ENCODE measurements at regions not wholly inside any gene's neighbourhood (a gene's known extent, or its start where the extent isn't known, plus 50 kb on each side); places are given as distances from the start of the nearest gene placed in this dataset.

DNA sequence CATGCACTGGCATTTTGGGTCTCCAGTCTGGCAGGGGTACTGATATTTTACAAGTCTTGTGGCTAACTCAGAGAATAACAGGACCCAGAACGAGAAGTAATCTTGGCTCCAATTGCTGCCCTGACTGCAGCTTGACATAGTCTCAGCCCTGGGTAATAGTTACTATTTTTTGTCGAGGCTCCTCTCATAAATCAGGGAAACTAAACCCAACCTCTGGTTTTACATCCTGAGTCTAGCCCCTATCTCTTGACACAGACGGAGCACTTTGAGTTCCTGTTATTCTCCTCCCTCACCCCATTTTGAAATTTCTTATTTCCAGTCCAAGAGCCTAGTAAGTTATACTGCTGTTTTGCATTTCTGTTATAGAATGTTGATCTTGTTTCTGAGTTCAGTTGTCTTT, 276.1 kb upstream of the GOLIM4 start:
- ChIA-PET CTCF (ENCODE audit: low intra/inter-chr PET ratio, low total read pairs) (no interaction called here), POLR2A (no interaction called here)
- Histone ChIP-seq H3K9ac (ENCODE audit: insufficient read depth, low read depth, low read length) (no peak overlapping the region), H4K20me1 (ENCODE audit: insufficient read depth, low read length) (no peaks in the 10 kb centered on the region), H3K4me1 (ENCODE audit: insufficient read depth, low read length) (no peaks in the 10 kb centered on the region), H3K27ac (ENCODE audit: extremely low read length, insufficient read depth, low read length) (no peak overlapping the region), H3K4me2 (ENCODE audit: low read depth, low read length) (no peak overlapping the region), H3K36me3 (replicated peaks in 1 of 2; ENCODE audit: control insufficient read depth in 1 of 2, insufficient read depth in 2 of 2, low read length in 2 of 2) (no peaks in the 10 kb centered on the region), H3K4me3 (replicated peaks in 1 of 3; ENCODE audit: insufficient read depth in 1 of 3, low read depth in 2 of 3, low read length in 3 of 3) (no peak overlapping the region), H2AFZ (ENCODE audit: low read length) (no peak overlapping the region), H3K9me3 (ENCODE audit: low read length) (no peaks in the 10 kb centered on the region), H3K79me2 (ENCODE audit: insufficient read depth, low read length) (no peaks in the 10 kb centered on the region), H3K27me3 (ENCODE audit: control insufficient read depth in 1 of 2, insufficient read depth in 2 of 2, low read length in 2 of 2) (no peaks in the 10 kb centered on the region)
- in situ Hi-C loops (cut with HindIII; ENCODE audit: extremely low pct_ligation_motif_present, low pct_unique_long_range_greater_than_20kb): no loop called here
- WGBS (ENCODE audit: low lambda C conversion rate): 27% methylated on average over 3 of the region's 3 CpGs
- intact Hi-C loops (cut with micrococcal nuclease; ENCODE audit: unreplicated experiment): no loop called here
- no peak for DNase-seq (ENCODE audit: low spot score)
- no peak for ATAC-seq
- no TSS peak for BruUV-seq (replicated peaks)
- TF ChIP-seq, protein P1, sequence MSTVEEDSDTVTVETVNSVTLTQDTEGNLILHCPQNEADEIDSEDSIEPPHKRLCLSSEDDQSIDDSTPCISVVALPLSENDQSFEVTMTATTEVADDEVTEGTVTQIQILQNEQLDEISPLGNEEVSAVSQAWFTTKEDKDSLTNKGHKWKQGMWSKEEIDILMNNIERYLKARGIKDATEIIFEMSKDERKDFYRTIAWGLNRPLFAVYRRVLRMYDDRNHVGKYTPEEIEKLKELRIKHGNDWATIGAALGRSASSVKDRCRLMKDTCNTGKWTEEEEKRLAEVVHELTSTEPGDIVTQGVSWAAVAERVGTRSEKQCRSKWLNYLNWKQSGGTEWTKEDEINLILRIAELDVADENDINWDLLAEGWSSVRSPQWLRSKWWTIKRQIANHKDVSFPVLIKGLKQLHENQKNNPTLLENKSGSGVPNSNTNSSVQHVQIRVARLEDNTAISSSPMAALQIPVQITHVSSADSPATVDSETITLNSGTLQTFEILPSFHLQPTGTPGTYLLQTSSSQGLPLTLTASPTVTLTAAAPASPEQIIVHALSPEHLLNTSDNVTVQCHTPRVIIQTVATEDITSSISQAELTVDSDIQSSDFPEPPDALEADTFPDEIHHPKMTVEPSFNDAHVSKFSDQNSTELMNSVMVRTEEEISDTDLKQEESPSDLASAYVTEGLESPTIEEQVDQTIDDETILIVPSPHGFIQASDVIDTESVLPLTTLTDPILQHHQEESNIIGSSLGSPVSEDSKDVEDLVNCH (CRISPR knock-in tag; IDR thresholded peaks at IDR 0.05): no peak
- no peak for FAIRE-seq

DNA sequence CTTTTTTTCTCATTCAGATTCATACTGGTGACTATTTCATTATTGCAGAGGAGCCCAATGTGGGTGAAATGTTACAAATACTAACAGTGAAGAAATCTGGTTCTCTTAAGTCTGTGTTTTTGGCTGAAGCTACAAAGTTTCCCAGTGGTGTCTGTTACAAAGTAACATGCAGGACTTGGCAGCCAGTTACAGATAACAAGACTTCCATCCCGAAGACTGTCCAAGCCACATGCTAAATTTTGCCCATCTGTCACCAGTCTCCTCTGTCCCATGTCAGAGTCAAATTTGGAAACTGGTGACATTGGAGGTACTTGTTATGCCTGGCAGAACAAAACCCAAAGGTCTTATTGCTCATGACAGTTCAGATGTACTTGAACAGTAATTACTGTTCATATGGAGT, 269.2 kb upstream of the GOLIM4 start:
- no peak overlapping the region for H2AFZ ChIP-seq (ENCODE audit: low read length)
- TF ChIP-seq SSRP1 (CRISPR knock-in tag; IDR thresholded peaks at IDR 0.05) (no peak), ZNF34 (CRISPR knock-in tag; IDR thresholded peaks at IDR 0.05; ENCODE audit: borderline replicate concordance) (no peak), RAD51 (IDR thresholded peaks at IDR 0.05; ENCODE audit: borderline replicate concordance) (no peak), JUNB (CRISPR knock-in tag; IDR thresholded peaks at IDR 0.05; ENCODE audit: borderline replicate concordance) (no peak), ZNF577 (CRISPR knock-in tag; IDR thresholded peaks at IDR 0.05; ENCODE audit: borderline replicate concordance, low read depth) (no peak), AKAP8 (CRISPR knock-in tag; IDR thresholded peaks at IDR 0.05) (no peak), ZSCAN9 (CRISPR knock-in tag; IDR thresholded peaks at IDR 0.05; ENCODE audit: borderline replicate concordance) (no peak), TBX3 (IDR thresholded peaks at IDR 0.05; ENCODE audit: borderline replicate concordance) (no peak), ZSCAN20 (CRISPR knock-in tag; IDR thresholded peaks at IDR 0.05; ENCODE audit: borderline replicate concordance) (no peak), XRCC5 (optimal IDR thresholded peaks at IDR 0.05; ENCODE audit: low read length) (no peak)
- TF ChIP-seq, protein P2, sequence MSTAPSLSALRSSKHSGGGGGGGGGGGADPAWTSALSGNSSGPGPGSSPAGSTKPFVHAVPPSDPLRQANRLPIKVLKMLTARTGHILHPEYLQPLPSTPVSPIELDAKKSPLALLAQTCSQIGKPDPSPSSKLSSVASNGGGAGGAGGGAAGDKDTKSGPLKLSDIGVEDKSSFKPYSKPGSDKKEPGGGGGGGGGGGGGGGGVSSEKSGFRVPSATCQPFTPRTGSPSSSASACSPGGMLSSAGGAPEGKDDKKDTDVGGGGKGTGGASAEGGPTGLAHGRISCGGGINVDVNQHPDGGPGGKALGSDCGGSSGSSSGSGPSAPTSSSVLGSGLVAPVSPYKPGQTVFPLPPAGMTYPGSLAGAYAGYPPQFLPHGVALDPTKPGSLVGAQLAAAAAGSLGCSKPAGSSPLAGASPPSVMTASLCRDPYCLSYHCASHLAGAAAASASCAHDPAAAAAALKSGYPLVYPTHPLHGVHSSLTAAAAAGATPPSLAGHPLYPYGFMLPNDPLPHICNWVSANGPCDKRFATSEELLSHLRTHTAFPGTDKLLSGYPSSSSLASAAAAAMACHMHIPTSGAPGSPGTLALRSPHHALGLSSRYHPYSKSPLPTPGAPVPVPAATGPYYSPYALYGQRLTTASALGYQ (CRISPR knock-in tag; IDR thresholded peaks at IDR 0.05): no peak
- 0% methylated on average over 1 of the region's 1 CpG for WGBS (ENCODE audit: low lambda C conversion rate)
- POLR2A ChIA-PET: no interaction called here
- FAIRE-seq: no peak
- H3K27me3 ChIP-seq (ENCODE audit: control insufficient read depth in 1 of 2, insufficient read depth in 2 of 2, low read length in 2 of 2): no peaks in the 10 kb centered on the region
- intact Hi-C loops (cut with micrococcal nuclease; ENCODE audit: unreplicated experiment): no loop called here
- no peak overlapping the region for H3K27ac ChIP-seq (ENCODE audit: extremely low read length, insufficient read depth, low read length)
- H3K4me3 ChIP-seq (replicated peaks in 1 of 3; ENCODE audit: insufficient read depth in 1 of 3, low read depth in 2 of 3, low read length in 3 of 3): no peak overlapping the region
- no peak for DNase-seq (ENCODE audit: low spot score)
- H4K20me1 ChIP-seq (ENCODE audit: insufficient read depth, low read length): no peaks in the 10 kb centered on the region
- no peaks in the 10 kb centered on the region for H3K4me1 ChIP-seq (ENCODE audit: insufficient read depth, low read length)
- CTCF ChIA-PET (ENCODE audit: low intra/inter-chr PET ratio, low total read pairs): no interaction called here
- H3K9me3 ChIP-seq (ENCODE audit: low read length): no peaks in the 10 kb centered on the region
- in situ Hi-C loops (cut with HindIII; ENCODE audit: extremely low pct_ligation_motif_present, low pct_unique_long_range_greater_than_20kb): no loop called here
- no peak overlapping the region for H3K4me2 ChIP-seq (ENCODE audit: low read depth, low read length)
- no peak overlapping the region for H3K9ac ChIP-seq (ENCODE audit: insufficient read depth, low read depth, low read length)
- no peaks in the 10 kb centered on the region for H3K36me3 ChIP-seq (replicated peaks in 1 of 2; ENCODE audit: control insufficient read depth in 1 of 2, insufficient read depth in 2 of 2, low read length in 2 of 2)
- no peak for ATAC-seq
- no TSS peak for BruUV-seq (replicated peaks)
- H3K79me2 ChIP-seq (ENCODE audit: insufficient read depth, low read length): no peaks in the 10 kb centered on the region
